ENCODE measurements at regions not wholly inside any gene's neighbourhood (a gene's known extent, or its start where the extent isn't known, plus 50 kb on each side); places are given as distances from the start of the nearest gene placed in this dataset.

DNA sequence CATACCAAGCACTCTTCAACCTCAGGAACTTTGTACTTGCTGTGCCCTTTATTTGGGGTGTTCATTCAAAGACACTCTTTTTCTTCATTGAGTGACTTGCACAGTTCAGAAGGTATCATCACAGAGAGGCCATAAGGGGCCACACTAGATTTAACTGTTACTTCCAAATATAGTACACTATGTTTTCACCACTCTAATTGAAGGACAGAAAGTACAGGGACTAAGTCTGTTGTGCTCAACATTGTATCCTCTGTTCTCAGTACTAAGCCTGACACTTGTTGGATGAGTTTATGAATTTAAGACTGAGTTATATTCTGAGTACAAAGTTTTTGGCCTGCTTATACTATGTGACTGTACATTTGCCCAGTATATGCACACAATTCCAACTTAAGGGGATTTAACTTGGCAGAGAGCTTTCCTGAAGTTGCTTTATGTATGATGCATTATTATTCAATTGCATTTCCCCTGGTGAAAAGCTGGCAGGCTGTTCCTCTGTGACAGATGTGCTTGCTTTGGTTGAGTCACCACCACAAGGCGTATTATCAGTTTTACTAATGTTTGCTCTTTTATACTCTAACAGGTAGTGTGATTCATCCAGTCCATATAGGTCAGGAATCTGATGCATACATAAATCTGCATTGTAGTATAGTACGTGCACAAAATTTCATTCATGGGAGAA, 714.8 kb downstream of the TLR4 start:
- no peak for TF ChIP-seq CTCF (conservative IDR thresholded peaks at IDR 0.05; ENCODE audit: low read length)
- DNase-seq (ENCODE audit: low read depth): no peak

DNA sequence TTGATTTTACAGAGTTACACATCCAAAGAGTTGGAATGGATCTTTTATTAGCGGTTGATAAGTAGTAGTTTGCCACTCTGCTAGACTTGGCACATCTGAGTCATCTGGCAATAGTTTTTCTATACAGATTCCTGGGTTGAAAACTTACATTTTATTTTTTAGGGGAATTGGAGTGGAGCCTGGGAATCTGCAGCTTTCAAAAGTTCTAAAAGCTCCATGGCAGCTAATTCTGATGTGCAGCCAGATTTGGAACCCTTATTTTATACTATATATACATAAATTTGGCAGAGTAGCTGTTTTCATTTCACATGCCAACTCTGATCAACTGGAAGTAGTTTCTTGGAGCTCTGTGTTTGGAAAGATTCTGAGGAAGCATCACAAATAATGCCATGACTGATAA, 715.5 kb downstream of the TLR4 start:
- no peak overlapping the region for H3K4me3 ChIP-seq (ENCODE audit: low read length)

More for the DNA sequence above, 714.8 kb downstream of the TLR4 start:
- H3K4me3 ChIP-seq (ENCODE audit: low read length): no peak overlapping the region

DNA sequence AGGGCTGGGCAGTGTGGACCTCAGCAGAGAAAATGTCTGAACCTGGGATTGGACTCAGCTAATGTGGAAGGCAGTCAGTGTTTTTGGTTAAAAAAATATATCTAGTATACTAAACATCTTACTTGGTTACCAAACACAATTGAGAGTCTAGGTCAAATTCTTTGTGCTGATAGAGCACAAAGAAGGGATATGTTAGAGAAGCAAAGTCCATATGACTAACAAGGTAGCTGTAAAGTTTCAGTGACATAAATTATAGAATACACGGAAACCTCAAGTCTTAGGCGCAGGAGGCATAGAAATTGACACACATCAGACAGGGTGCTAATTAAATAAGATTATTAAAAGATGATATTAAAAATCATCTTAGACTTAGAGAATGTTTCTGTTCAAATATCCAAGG, 718.3 kb downstream of the TLR4 start:
- no peak for DNase-seq (ENCODE audit: low read depth)
- TF ChIP-seq CTCF (conservative IDR thresholded peaks at IDR 0.05; ENCODE audit: low read length): no peak

More for the DNA sequence above, 715.5 kb downstream of the TLR4 start:
- DNase-seq (ENCODE audit: low read depth): no peak
- TF ChIP-seq CTCF (conservative IDR thresholded peaks at IDR 0.05; ENCODE audit: low read length): no peak

DNA sequence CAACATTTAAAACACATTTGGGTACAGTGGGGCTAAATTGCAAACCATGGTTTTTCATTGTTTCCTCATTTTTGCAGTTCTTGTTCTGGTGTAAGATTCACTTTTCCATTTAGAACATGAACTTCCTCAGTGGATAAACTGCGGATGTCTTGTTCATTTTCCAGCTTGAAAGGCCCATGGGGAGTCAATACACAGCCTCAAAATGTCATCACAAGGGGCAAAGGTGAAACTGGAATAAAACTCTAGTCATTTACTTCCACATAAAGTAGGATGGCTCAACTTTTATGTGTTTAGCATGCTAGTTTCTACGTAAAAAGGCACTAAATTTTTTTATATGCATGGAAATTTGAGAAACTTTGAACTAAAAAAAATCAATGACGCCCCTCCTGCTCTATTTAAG, 718.8 kb downstream of the TLR4 start:
- no peak for TF ChIP-seq CTCF (conservative IDR thresholded peaks at IDR 0.05; ENCODE audit: low read length)
- no peak for DNase-seq (ENCODE audit: low read depth)

More for the DNA sequence above, 718.3 kb downstream of the TLR4 start:
- no peak overlapping the region for H3K4me3 ChIP-seq (ENCODE audit: low read length)

DNA sequence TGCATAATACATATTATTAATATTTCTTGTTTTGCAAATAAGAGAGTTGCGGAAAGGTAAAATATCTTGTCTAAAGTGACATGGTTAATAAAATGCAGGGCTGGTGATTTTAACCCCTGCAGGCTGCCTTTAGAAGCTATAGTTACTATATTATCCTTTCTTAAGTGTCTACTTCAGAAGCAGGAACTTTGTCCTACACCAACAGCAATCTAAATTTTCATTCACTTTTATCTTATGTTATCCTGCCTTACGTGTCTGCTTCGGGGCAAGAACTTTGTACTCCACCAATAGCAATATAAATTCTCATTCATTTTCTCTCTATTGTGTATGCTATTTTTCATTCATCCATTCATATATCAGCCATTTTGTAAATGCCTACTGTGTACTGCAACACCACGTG, 719.5 kb downstream of the TLR4 start:
- DNase-seq (ENCODE audit: low read depth): no peak
- no peak overlapping the region for H3K4me3 ChIP-seq (ENCODE audit: low read length)
- TF ChIP-seq CTCF (conservative IDR thresholded peaks at IDR 0.05; ENCODE audit: low read length): no peak

More for the DNA sequence above, 718.8 kb downstream of the TLR4 start:
- H3K4me3 ChIP-seq (ENCODE audit: low read length): no peak overlapping the region

- no peak for DNase-seq (ENCODE audit: low read depth)
- no peak overlapping the region for H3K4me3 ChIP-seq (ENCODE audit: low read length)
- no peak for TF ChIP-seq CTCF (conservative IDR thresholded peaks at IDR 0.05; ENCODE audit: low read length)
Observed at GRCh38 chr9:118426772-118427171, 722.6 kb downstream of the TLR4 start.

GRCh38 chr9:118438810-118439209, 734.6 kb downstream of the TLR4 start:
- no peak overlapping the region for H3K4me3 ChIP-seq (ENCODE audit: low read length)
- no peak for TF ChIP-seq CTCF (conservative IDR thresholded peaks at IDR 0.05; ENCODE audit: low read length)
- DNase-seq (ENCODE audit: low read depth): no peak

All from AG10803 (cell line).